Small intestine (tissue), 7 donors: ENCODE measurements at regions not wholly inside any gene's neighbourhood (a gene's known extent, or its start where the extent isn't known, plus 50 kb on each side); places are given as distances from the start of the nearest gene placed in this dataset.

Source experiments
- DNase-seq, 2 donors: peaks; one replicate each; pipeline versions ENCODE4 v3.0.0 to v3.0.0-alpha.2; 2013
- FAIRE-seq: peaks from 2 replicates; lab custom pipeline; 2012; peaks lifted over from hg19 to GRCh38; lab: Jason Lieb, UNC
- H3K27ac ChIP-seq, 3 donors: one replicate each; pipeline ENCODE4 v1.5.1; 2013; ENCODE audit warnings: low read length in 2 of 3, mild to moderate bottlenecking in 2 of 3, control low read depth in 1 of 3, inconsistent platforms in 1 of 3, low read depth in 1 of 3, moderate library complexity in 1 of 3
- H3K27me3 ChIP-seq, 3 donors: one replicate each; pipeline ENCODE4 v1.6.1; 2013; ENCODE audit warnings: low read length in 3 of 3, inconsistent platforms in 1 of 3; ENCODE audit not compliant: control insufficient read depth in 3 of 3, insufficient read depth in 3 of 3
- H3K36me3 ChIP-seq, 3 donors: one replicate each; pipeline ENCODE4 v1.6.1; 2013; ENCODE audit warnings: low read length in 3 of 3, inconsistent platforms in 1 of 3, low read depth in 1 of 3, mild to moderate bottlenecking in 1 of 3, moderate library complexity in 1 of 3; ENCODE audit not compliant: control insufficient read depth in 3 of 3, insufficient read depth in 2 of 3
- H3K4me1 ChIP-seq, 3 donors: one replicate each; pipeline ENCODE4 v1.6.1; 2013; ENCODE audit warnings: low read length in 2 of 3, inconsistent platforms in 1 of 3, low read depth in 1 of 3, mild to moderate bottlenecking in 1 of 3, moderate library complexity in 1 of 3; ENCODE audit not compliant: control insufficient read depth in 3 of 3, insufficient read depth in 2 of 3
- H3K4me3 ChIP-seq, 3 donors: one replicate each; pipeline ENCODE4 v1.5.1; 2013; ENCODE audit warnings: low read length in 3 of 3, control low read depth in 1 of 3, inconsistent platforms in 1 of 3, low read depth in 1 of 3, mild to moderate bottlenecking in 1 of 3, moderate library complexity in 1 of 3
- H3K9me3 ChIP-seq, 2 donors: one replicate each; pipeline ENCODE4 v1.6.1; 2013; ENCODE audit warnings: low read depth in 1 of 2, low read length in 1 of 2; ENCODE audit not compliant: control insufficient read depth in 2 of 2, insufficient read depth in 1 of 2
- WGBS, 3 donors: extraction: QIAGEN DNeasy Blood & Tissue Kit; methylation state at CpG; one replicate each; pipeline ENCODE4 v1.1.7; 2013; 5-methylcytosine and 5-hydroxymethylcytosine counted together
- donor health status: healthy with polysubstance abuse.
- donor health status: control.
- donor health status: control.
- donor health status: Bipolar disorder and iron deficiency.
- donor health status: healthy.

DNA sequence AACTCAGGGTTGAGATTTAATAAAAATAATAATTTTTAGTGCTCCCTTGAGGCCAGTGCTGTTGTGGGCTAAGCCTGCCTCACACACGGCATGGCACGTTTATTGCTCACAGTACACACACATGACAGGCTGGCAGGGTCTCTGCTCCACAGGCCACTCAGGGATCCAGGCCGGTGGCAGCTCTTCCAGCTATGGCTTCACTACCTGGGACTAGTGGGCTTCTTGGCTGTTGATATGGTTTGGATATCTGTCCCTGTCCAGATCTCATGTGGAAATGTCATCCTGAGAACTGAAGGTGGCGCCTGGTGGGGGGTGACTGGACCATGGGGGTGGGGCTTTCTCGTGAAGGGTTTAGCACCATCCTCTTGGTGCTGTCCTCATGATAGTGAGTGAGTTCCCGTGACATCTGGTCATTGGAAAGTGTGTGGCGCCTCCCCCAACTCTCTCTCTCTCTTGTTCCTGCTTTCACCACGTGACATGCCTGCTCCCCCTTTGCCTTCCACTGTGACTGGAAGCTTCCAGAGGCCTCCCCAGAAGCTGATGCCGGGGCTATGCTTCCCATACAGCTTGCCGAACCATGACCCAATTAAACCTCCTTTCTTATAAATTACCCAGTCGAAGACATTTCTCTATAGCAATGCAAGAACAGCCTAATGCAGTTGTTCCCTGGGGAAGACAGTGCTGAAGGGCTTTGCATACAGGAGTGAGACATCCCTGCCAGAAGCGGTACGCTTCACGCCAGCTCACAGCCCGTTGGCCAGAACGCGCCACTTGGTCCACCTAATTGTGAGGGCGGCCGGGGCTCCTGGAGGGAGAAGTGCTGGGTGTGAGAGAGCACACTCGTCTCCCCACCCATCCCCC lies 226.9 kb upstream of the C1orf174 start:
- WGBS, 3 donors = 79 to 86% (median 83%) methylated on average over 20 of the region's 20 CpGs

GRCh38 chr1:4127592-4128140 lies 227.6 kb upstream of the C1orf174 start:
- Histone ChIP-seq H3K27me3 (no peaks in the 10 kb centered on the region), H3K4me1 (no peaks in the 10 kb centered on the region), H3K27ac (no peak overlapping the region), H3K36me3 (no peaks in the 10 kb centered on the region), H3K4me3 (no peak overlapping the region), H3K9me3 (no peaks in the 10 kb centered on the region)
- FAIRE-seq (no peak), DNase-seq (no peak)
- 77 to 78% (median 78%) methylated on average over 23 of the region's 23 CpGs for WGBS, 3 donors

More for the DNA sequence above, 226.9 kb upstream of the C1orf174 start:
- H3K27ac ChIP-seq = no peak overlapping the region
- no peaks in the 10 kb centered on the region for H3K36me3 ChIP-seq
- FAIRE-seq (no peak), DNase-seq (no peak)
- H3K9me3 ChIP-seq = no peaks in the 10 kb centered on the region
- no peaks in the 10 kb centered on the region for H3K27me3 ChIP-seq
- no peaks in the 10 kb centered on the region for H3K4me1 ChIP-seq
- H3K4me3 ChIP-seq = no peak overlapping the region

GRCh38 chr1:4128616-4129015 lies 228.5 kb upstream of the C1orf174 start:
- no peaks in the 10 kb centered on the region for H3K36me3 ChIP-seq
- H3K27ac ChIP-seq = no peak overlapping the region
- H3K27me3 ChIP-seq = peaks cover 0 to 3% (median 0%) of the 10 kb centered on the region in 3 donors
- no peak for FAIRE-seq
- 88 to 91% (median 89%) methylated on average over 20 of the region's 20 CpGs for WGBS, 3 donors
- H3K4me1 ChIP-seq = no peaks in the 10 kb centered on the region
- H3K4me3 ChIP-seq = no peak overlapping the region
- no peak for DNase-seq
- H3K9me3 ChIP-seq = no peaks in the 10 kb centered on the region

- 83 to 85% (median 83%) methylated on average over 11 of the region's 11 CpGs for WGBS, 3 donors
- H3K4me3 ChIP-seq = no peak overlapping the region
- H3K4me1 ChIP-seq = no peaks in the 10 kb centered on the region
- FAIRE-seq (no peak), DNase-seq (no peak)
- H3K36me3 ChIP-seq = no peaks in the 10 kb centered on the region
- H3K27ac ChIP-seq = no peak overlapping the region
- H3K9me3 ChIP-seq = no peaks in the 10 kb centered on the region
- H3K27me3 ChIP-seq = peaks cover 0 to 3% (median 0%) of the 10 kb centered on the region in 3 donors
Measured at GRCh38 chr1:4129693-4130092, 229.6 kb upstream of the C1orf174 start.

DNA sequence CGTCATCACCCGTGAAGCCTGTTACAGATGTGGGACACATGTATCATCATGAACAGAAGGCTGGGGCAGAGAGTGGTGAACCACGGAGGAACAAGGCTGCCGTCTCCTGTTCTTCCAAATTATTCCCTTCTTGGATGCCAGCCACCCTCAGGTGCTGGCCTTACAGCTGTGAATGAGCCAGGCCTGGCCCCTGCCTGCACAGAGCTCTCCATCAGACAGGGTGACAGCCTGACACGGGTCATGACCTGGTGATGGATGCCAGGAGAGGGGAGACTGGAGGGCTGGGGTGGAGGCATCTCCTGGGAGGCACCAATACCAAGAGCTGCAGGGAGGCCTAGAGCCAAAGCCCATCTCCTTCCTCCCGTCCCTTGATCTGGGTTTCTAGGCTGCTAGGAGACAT lies 230.0 kb upstream of the C1orf174 start:
- no peak for FAIRE-seq

GRCh38 chr1:4131734-4132133 lies 231.7 kb upstream of the C1orf174 start:
- Histone ChIP-seq H3K36me3 (no peaks in the 10 kb centered on the region), H3K4me3 (no peak overlapping the region), H3K27me3 (peaks cover 0 to 3% (median 0%) of the 10 kb centered on the region in 3 donors), H3K9me3 (no peaks in the 10 kb centered on the region), H3K4me1 (no peaks in the 10 kb centered on the region), H3K27ac (no peak overlapping the region)
- 44 to 69% (median 57%) methylated on average over 5 of the region's 5 CpGs for WGBS, 3 donors
- no peak for DNase-seq
- FAIRE-seq = no peak

More for the DNA sequence above, 230.0 kb upstream of the C1orf174 start:
- H3K9me3 ChIP-seq = no peaks in the 10 kb centered on the region
- no peaks in the 10 kb centered on the region for H3K4me1 ChIP-seq
- DNase-seq = no peak
- no peaks in the 10 kb centered on the region for H3K36me3 ChIP-seq
- peaks cover 0 to 3% (median 0%) of the 10 kb centered on the region in 3 donors for H3K27me3 ChIP-seq
- H3K27ac ChIP-seq = no peak overlapping the region
- 63 to 83% (median 79%) methylated on average over 6 of the region's 6 CpGs for WGBS, 3 donors
- H3K4me3 ChIP-seq = no peak overlapping the region

DNA sequence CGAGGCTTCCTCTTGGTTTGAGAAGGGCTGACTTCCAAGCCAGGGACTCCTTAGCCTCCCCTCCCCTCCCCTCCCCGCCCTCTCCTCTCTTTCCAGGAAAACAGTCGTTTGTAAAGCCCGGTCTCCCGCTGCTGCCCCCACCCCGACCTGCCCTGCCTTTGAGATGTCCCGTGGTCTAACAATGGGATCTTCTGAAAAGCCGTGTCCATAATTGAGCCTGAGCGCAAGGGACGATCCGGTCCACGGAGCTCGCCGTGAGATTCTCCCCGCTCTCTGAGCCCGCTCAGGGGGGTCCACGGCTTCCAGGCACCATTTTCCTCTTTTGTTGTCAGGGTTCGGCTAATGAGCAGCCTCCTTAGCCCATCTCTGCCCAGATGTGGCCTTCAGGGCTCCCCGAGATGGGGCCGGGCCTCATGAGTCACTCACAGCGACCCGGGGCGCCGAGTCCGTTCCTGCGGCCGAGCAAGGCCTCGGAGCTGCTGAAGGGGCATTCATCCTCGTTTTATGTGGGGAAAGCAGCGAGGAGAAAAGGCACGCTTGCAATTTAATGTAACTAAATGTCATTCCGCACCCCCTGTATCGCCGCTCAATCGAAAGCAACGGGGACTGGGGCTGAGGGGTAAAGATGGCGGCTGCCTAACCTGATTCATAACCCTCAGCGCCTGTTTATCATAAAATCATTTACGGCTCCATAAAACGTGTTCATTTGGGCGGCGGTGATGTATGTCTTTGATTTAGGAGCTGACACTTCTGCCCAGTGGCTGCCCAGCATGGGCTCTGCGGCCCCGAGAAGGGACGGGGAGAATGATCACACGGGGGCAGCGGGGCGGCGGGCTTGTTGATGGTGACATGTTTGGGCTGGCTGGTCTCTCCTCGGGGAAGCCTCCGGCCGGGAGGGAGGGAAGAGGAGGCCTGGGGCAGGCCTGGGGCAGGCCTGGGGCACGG lies 232.6 kb upstream of the C1orf174 start:
- Histone ChIP-seq H3K27ac (no peak overlapping the region), H3K36me3 (no peaks in the 10 kb centered on the region), H3K4me1 (no peaks in the 10 kb centered on the region), H3K4me3 (no peak overlapping the region), H3K9me3 (no peaks in the 10 kb centered on the region), H3K27me3 (peaks cover 0 to 3% (median 0%) of the 10 kb centered on the region in 3 donors)
- 78 to 84% (median 82%) methylated on average over 53 of the region's 53 CpGs for WGBS, 3 donors
- DNase-seq (no peak), FAIRE-seq (no peak)

DNA sequence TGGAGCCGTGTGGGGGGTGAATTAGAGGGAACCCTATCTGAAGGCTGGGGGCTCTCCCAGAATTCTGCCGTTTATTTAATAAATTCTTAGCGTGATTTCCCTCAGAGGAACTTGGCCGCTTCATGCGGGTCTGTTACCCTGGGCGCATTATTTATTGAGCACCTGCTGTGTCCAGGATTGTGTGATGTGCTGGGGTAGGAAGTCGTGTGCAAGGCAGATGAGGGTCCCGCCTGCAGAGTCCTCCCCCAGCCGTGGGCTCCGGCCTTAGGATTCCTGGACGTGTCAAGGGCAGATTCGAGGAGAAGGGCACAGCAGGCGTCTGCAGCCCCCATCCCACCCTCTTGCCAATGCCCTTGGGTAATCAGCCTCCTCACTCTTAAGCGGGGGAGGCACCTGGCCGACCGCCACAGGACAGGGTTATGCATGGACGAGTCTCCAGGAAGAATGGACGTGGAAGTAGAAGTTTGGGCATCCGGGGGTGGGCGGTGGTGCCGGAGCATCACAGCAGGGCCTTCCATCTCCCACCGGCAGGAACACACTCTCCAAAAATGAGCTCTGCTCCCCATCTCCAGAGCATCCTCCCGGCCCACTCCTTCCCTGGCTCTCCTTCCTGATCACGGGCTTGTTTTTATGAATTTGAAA lies 233.3 kb upstream of the C1orf174 start:
- no peak for DNase-seq
- Histone ChIP-seq H3K27ac (no peak overlapping the region), H3K36me3 (no peaks in the 10 kb centered on the region), H3K4me3 (no peak overlapping the region), H3K4me1 (no peaks in the 10 kb centered on the region), H3K27me3 (peaks cover 0 to 3% (median 0%) of the 10 kb centered on the region in 3 donors), H3K9me3 (no peaks in the 10 kb centered on the region)
- FAIRE-seq = no peak
- WGBS, 3 donors = 73 to 82% (median 80%) methylated on average over 21 to 24 of the region's 24 CpGs
